ENCODE measurements at regions not wholly inside any gene's neighbourhood (a gene's known extent, or its start where the extent isn't known, plus 50 kb on each side); places are given as distances from the start of the nearest gene placed in this dataset.

DNA sequence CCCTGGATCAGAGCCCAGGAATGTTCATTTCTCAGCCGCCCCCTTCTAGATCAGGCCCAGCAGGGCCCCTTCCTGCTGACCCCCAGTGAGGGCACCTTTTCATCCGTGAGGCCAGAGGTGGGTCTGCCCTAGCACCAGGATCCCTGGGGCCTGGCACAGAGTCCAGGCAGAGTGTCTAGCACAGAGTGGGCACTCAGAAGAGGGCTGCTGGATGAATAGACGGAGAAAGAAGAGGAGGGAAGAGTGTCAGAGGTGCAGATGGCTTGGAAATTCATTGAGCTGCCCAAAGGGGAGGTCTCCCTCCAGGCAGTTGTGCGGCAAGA, 106.5 kb downstream of the CPZ start:
- H3K9me3 ChIP-seq (replicated peaks; ENCODE audit: control insufficient read depth, insufficient read depth, low read length) = no peaks in the 10 kb centered on the region
- no peaks in the 10 kb centered on the region for H4K20me1 ChIP-seq (ENCODE audit: control insufficient read depth, insufficient read depth)
- no peaks in the 10 kb centered on the region for H3K36me3 ChIP-seq (ENCODE audit: control insufficient read depth in 2 of 2, insufficient read depth in 2 of 2, low read length in 1 of 2)
- no peak overlapping the region for H3K4me3 ChIP-seq
- in situ Hi-C loops (cut with MboI) = no loop called here
- POLR2A ChIA-PET = no interaction called here
- H3K9ac ChIP-seq (ENCODE audit: control insufficient read depth, insufficient read depth, low read length) = no peak overlapping the region
- no peak overlapping the region for H3K4me2 ChIP-seq (ENCODE audit: control insufficient read depth, insufficient read depth)
- CTCF ChIA-PET = no interaction called here
- no TSS peak for BruUV-seq (replicated peaks)
- ATAC-seq = no peak
- FAIRE-seq = no peak
- RAD21 ChIA-PET (ENCODE audit: unreplicated experiment) = no interaction called here
- H3K27me3 ChIP-seq (replicated peaks in 1 of 2; ENCODE audit: control insufficient read depth in 2 of 2, insufficient read depth in 2 of 2, low read length in 1 of 2) = no peaks in the 10 kb centered on the region
- SMC1A ChIA-PET (ENCODE audit: uncharacterized antibody, unreplicated experiment) = no interaction called here
- TF ChIP-seq SREBF1 (IDR thresholded peaks at IDR 0.05; ENCODE audit: low read length) = no peak
- TF ChIP-seq KLF5 (IDR thresholded peaks at IDR 0.05; ENCODE audit: partially characterized antibody) = no peak
- TF ChIP-seq, protein P1, sequence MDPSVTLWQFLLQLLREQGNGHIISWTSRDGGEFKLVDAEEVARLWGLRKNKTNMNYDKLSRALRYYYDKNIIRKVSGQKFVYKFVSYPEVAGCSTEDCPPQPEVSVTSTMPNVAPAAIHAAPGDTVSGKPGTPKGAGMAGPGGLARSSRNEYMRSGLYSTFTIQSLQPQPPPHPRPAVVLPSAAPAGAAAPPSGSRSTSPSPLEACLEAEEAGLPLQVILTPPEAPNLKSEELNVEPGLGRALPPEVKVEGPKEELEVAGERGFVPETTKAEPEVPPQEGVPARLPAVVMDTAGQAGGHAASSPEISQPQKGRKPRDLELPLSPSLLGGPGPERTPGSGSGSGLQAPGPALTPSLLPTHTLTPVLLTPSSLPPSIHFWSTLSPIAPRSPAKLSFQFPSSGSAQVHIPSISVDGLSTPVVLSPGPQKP (IDR thresholded peaks at IDR 0.05; ENCODE audit: low read depth, low read length) = no peak
- H3K4me1 ChIP-seq (ENCODE audit: control insufficient read depth, insufficient read depth, low read length) = no peaks in the 10 kb centered on the region
- intact Hi-C loops (cut with micrococcal nuclease; ENCODE audit: unreplicated experiment) = no loop called here
- no peak overlapping the region for H2AFZ ChIP-seq (ENCODE audit: control insufficient read depth, low read depth, low read length)
- WGBS (ENCODE audit: insufficient coverage, insufficient replicate concordance, low lambda C conversion rate, missing lambda C conversion rate) = 27% methylated on average over 4 of the region's 4 CpGs
- no peaks in the 10 kb centered on the region for H3K79me2 ChIP-seq (ENCODE audit: control insufficient read depth, insufficient read depth, low read length)
- no peak overlapping the region for H3K27ac ChIP-seq (ENCODE audit: control insufficient read depth, insufficient read depth)
- DNase-seq (ENCODE audit: low read depth, low spot score) = no peak

DNA sequence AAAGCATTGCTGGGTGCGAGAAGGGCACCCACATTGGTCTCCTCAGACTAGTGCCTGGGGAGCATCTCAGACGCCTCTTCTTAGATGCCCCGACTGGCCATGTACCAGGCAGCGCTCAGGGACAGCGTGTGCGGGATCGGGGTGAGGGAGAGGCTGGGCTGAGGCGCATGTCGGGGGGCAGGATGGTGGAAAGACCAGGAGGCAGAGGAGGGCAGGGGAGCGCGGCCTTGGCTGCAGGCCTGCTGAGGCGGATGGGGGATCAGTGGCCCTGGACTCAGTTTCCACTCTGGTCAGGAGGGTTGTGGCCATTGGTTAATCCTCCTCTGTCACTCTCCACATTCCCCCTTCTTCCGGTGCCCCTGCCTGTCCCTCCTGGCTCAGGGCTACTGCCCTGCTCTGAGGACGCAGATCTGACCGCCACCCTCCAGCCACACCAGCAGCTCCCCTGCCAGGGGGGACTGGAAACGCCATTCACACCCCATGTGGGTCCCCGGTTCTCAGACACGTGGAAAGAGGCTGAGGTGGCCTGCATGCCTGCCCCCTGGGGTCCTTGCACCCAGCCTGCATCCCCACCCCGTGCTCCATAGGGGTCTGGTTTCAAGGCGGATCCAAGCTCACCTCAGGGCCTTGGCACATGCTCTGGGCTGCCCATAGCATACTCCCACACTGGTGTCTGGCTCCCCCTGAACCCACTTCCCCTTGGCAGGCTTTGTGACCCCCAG, 105.9 kb downstream of the CPZ start:
- TF ChIP-seq STAT3 (IDR thresholded peaks at IDR 0.05; ENCODE audit: low read depth, low read length) (no peak), ZNF217 (IDR thresholded peaks at IDR 0.05) (no peak), RUNX3 (IDR thresholded peaks at IDR 0.05; ENCODE audit: low read length) (no peak), EED (IDR thresholded peaks at IDR 0.05; ENCODE audit: low read depth) (no peak), EZH2 (IDR thresholded peaks at IDR 0.05; ENCODE audit: borderline replicate concordance, control insufficient read depth, low read depth, low read length) (no peak), SRF (IDR thresholded peaks at IDR 0.05; ENCODE audit: low read depth in 2 of 2, low read length in 2 of 2) (no peak), ZNF622 (IDR thresholded peaks at IDR 0.05) (no peak)
- TF ChIP-seq, protein P2, sequence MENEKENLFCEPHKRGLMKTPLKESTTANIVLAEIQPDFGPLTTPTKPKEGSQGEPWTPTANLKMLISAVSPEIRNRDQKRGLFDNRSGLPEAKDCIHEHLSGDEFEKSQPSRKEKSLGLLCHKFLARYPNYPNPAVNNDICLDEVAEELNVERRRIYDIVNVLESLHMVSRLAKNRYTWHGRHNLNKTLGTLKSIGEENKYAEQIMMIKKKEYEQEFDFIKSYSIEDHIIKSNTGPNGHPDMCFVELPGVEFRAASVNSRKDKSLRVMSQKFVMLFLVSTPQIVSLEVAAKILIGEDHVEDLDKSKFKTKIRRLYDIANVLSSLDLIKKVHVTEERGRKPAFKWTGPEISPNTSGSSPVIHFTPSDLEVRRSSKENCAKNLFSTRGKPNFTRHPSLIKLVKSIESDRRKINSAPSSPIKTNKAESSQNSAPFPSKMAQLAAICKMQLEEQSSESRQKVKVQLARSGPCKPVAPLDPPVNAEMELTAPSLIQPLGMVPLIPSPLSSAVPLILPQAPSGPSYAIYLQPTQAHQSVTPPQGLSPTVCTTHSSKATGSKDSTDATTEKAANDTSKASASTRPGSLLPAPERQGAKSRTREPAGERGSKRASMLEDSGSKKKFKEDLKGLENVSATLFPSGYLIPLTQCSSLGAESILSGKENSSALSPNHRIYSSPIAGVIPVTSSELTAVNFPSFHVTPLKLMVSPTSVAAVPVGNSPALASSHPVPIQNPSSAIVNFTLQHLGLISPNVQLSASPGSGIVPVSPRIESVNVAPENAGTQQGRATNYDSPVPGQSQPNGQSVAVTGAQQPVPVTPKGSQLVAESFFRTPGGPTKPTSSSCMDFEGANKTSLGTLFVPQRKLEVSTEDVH (IDR thresholded peaks at IDR 0.05; ENCODE audit: low read depth, partially characterized antibody) = no peak
- TF ChIP-seq, protein P3, sequence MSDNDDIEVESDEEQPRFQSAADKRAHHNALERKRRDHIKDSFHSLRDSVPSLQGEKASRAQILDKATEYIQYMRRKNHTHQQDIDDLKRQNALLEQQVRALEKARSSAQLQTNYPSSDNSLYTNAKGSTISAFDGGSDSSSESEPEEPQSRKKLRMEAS (IDR thresholded peaks at IDR 0.05; ENCODE audit: low read depth, low read length) = no peak
- H4K20me1 ChIP-seq (ENCODE audit: control insufficient read depth, insufficient read depth) = no peaks in the 10 kb centered on the region
- no peaks in the 10 kb centered on the region for H3K79me2 ChIP-seq (ENCODE audit: control insufficient read depth, insufficient read depth, low read length)
- ChIA-PET SMC1A (ENCODE audit: uncharacterized antibody, unreplicated experiment) (no interaction called here), RAD21 (ENCODE audit: unreplicated experiment) (no interaction called here), POLR2A (no interaction called here), CTCF (no interaction called here)
- no peak overlapping the region for H3K27ac ChIP-seq (ENCODE audit: control insufficient read depth, insufficient read depth)
- WGBS (ENCODE audit: insufficient coverage, insufficient replicate concordance, low lambda C conversion rate, missing lambda C conversion rate) = 36% methylated on average over 20 of the region's 20 CpGs
- BruUV-seq (replicated peaks) = no TSS peak
- no peaks in the 10 kb centered on the region for H3K9me3 ChIP-seq (replicated peaks; ENCODE audit: control insufficient read depth, insufficient read depth, low read length)
- no peak overlapping the region for H3K9ac ChIP-seq (ENCODE audit: control insufficient read depth, insufficient read depth, low read length)
- H3K27me3 ChIP-seq (replicated peaks in 1 of 2; ENCODE audit: control insufficient read depth in 2 of 2, insufficient read depth in 2 of 2, low read length in 1 of 2) = no peaks in the 10 kb centered on the region
- no peaks in the 10 kb centered on the region for H3K4me1 ChIP-seq (ENCODE audit: control insufficient read depth, insufficient read depth, low read length)
- no peaks in the 10 kb centered on the region for H3K36me3 ChIP-seq (ENCODE audit: control insufficient read depth in 2 of 2, insufficient read depth in 2 of 2, low read length in 1 of 2)
- no peak for ATAC-seq
- FAIRE-seq = no peak
- no peak overlapping the region for H3K4me3 ChIP-seq
- in situ Hi-C loops (cut with MboI) (no loop called here), intact Hi-C loops (cut with micrococcal nuclease; ENCODE audit: unreplicated experiment) (no loop called here)
- no peak overlapping the region for H3K4me2 ChIP-seq (ENCODE audit: control insufficient read depth, insufficient read depth)
- DNase-seq (ENCODE audit: low read depth, low spot score) = no peak
- no peak overlapping the region for H2AFZ ChIP-seq (ENCODE audit: control insufficient read depth, low read depth, low read length)
